ENCODE measurements at regions not wholly inside any gene's neighbourhood (a gene's known extent, or its start where the extent isn't known, plus 50 kb on each side); places are given as distances from the start of the nearest gene placed in this dataset.

GRCh38 chr2:124988794-124989193 is 963.7 kb downstream of the CNTNAP5 start:
- no peak overlapping the region for H3K4me3 ChIP-seq
- TF ChIP-seq EP300 (IDR thresholded peaks at IDR 0.05): no peak
- H3K4me1 ChIP-seq: no peaks in the 10 kb centered on the region
- no peak for ATAC-seq
- WGBS, 2 donors (ENCODE audit: low coverage in 1 of 2): 83 to 100% methylated on average over 1 to 3 of the region's 3 CpGs
- no peak overlapping the region for H3K27ac ChIP-seq
- H3K9me3 ChIP-seq: no peaks in the 10 kb centered on the region
- H3K27me3 ChIP-seq: no peaks in the 10 kb centered on the region
- H3K36me3 ChIP-seq: no peaks in the 10 kb centered on the region

- no peak for TF ChIP-seq CTCF (IDR thresholded peaks at IDR 0.05)
- TF ChIP-seq POLR2A (IDR thresholded peaks at IDR 0.05): no peak
- TF ChIP-seq POLR2AphosphoS5 (IDR thresholded peaks at IDR 0.05): no peak
- TF ChIP-seq EP300 (IDR thresholded peaks at IDR 0.05): no peak
Observed at GRCh38 chr2:124993809-124994208, 968.7 kb downstream of the CNTNAP5 start.

GRCh38 chr2:124995185-124995912 is 970.3 kb downstream of the CNTNAP5 start:
- WGBS, 2 donors (ENCODE audit: low coverage in 1 of 2): 80 to 93% methylated on average over 2 to 6 of the region's 6 CpGs
- no peak overlapping the region for H3K4me3 ChIP-seq
- no peaks in the 10 kb centered on the region for H3K9me3 ChIP-seq
- TF ChIP-seq POLR2AphosphoS5 (IDR thresholded peaks at IDR 0.05) (no peak), EP300 (IDR thresholded peaks at IDR 0.05) (no peak), CTCF (IDR thresholded peaks at IDR 0.05) (no peak), POLR2A (IDR thresholded peaks at IDR 0.05) (no peak)
- ATAC-seq: no peak
- H3K27ac ChIP-seq: no peak overlapping the region
- no peaks in the 10 kb centered on the region for H3K36me3 ChIP-seq
- H3K4me1 ChIP-seq: no peaks in the 10 kb centered on the region
- H3K27me3 ChIP-seq: no peaks in the 10 kb centered on the region

More at GRCh38 chr2:124993809-124994208, 968.7 kb downstream of the CNTNAP5 start:
- H3K36me3 ChIP-seq: no peaks in the 10 kb centered on the region
- H3K27me3 ChIP-seq: no peaks in the 10 kb centered on the region
- no peak overlapping the region for H3K27ac ChIP-seq
- no peak for ATAC-seq
- 91 to 94% methylated on average over 4 of the region's 4 CpGs for WGBS, 2 donors (ENCODE audit: low coverage in 1 of 2)
- no peaks in the 10 kb centered on the region for H3K4me1 ChIP-seq
- no peak overlapping the region for H3K4me3 ChIP-seq
- H3K9me3 ChIP-seq: no peaks in the 10 kb centered on the region

- H3K27me3 ChIP-seq: no peaks in the 10 kb centered on the region
- no peak overlapping the region for H3K4me3 ChIP-seq
- TF ChIP-seq EP300 (IDR thresholded peaks at IDR 0.05) (no peak), POLR2A (IDR thresholded peaks at IDR 0.05) (no peak), CTCF (IDR thresholded peaks at IDR 0.05) (no peak), POLR2AphosphoS5 (IDR thresholded peaks at IDR 0.05) (no peak)
- no peaks in the 10 kb centered on the region for H3K36me3 ChIP-seq
- no peak for ATAC-seq
- H3K27ac ChIP-seq: no peak overlapping the region
- no peaks in the 10 kb centered on the region for H3K4me1 ChIP-seq
- H3K9me3 ChIP-seq: no peaks in the 10 kb centered on the region
Observed at GRCh38 chr2:124996406-124996805, 971.3 kb downstream of the CNTNAP5 start.

GRCh38 chr2:124999906-125000305 is 974.8 kb downstream of the CNTNAP5 start:
- Histone ChIP-seq H3K36me3 (no peaks in the 10 kb centered on the region), H3K4me1 (no peaks in the 10 kb centered on the region), H3K4me3 (no peak overlapping the region), H3K27me3 (no peaks in the 10 kb centered on the region), H3K9me3 (no peaks in the 10 kb centered on the region), H3K27ac (no peak overlapping the region)
- TF ChIP-seq POLR2A (IDR thresholded peaks at IDR 0.05) (no peak), CTCF (IDR thresholded peaks at IDR 0.05) (no peak)
- ATAC-seq: no peak
